Mesendoderm (in vitro differentiated cells): ENCODE measurements at regions not wholly inside any gene's neighbourhood (a gene's known extent, or its start where the extent isn't known, plus 50 kb on each side); places are given as distances from the start of the nearest gene placed in this dataset.

Experiments
- DNase-seq: peaks from one replicate; pipeline ENCODE4 v3.0.0; 2013
- H2AK5ac ChIP-seq: 2 replicates; pipeline ENCODE4 v1.6.1; 2013; ENCODE audit warnings: low read length, inconsistent platforms
- H2BK120ac ChIP-seq: 2 replicates; pipeline ENCODE4 v1.6.1; 2013; ENCODE audit warnings: low read depth, mild to moderate bottlenecking, low read length, moderate library complexity, mixed read lengths
- H2BK15ac ChIP-seq: replicated peaks from 2 replicates; pipeline ENCODE4 v1.6.1; 2013; ENCODE audit warnings: low read depth, mild to moderate bottlenecking, moderate library complexity
- H2BK5ac ChIP-seq: 2 replicates; pipeline ENCODE4 v1.6.1; 2013; ENCODE audit warnings: low read length, inconsistent platforms
- H3K18ac ChIP-seq: 2 replicates; pipeline ENCODE4 v1.6.1; 2013; ENCODE audit warnings: mild to moderate bottlenecking, low read length, mixed read lengths
- H3K23ac ChIP-seq: one replicate; pipeline ENCODE4 v1.6.1; 2013; ENCODE audit warnings: low read length
- H3K27ac ChIP-seq: 2 replicates; pipeline ENCODE4 v1.5.1; 2013; ENCODE audit warnings: low read depth, mild to moderate bottlenecking, inconsistent platforms, low read length, moderate library complexity
- H3K27me3 ChIP-seq: 2 replicates; pipeline ENCODE4 v1.6.1; 2013; ENCODE audit warnings: low read length, control low read depth, mild to moderate bottlenecking, inconsistent platforms; ENCODE audit not compliant: insufficient read depth, poor library complexity
- H3K36me3 ChIP-seq: 2 replicates; pipeline ENCODE4 v1.6.1; 2013; ENCODE audit warnings: low read length, inconsistent platforms; ENCODE audit not compliant: control insufficient read depth, insufficient read depth
- H3K4ac ChIP-seq: one replicate; pipeline ENCODE4 v1.6.1; 2013; ENCODE audit warnings: low read depth, mild to moderate bottlenecking, low read length, moderate library complexity
- H3K4me1 ChIP-seq: 2 replicates; pipeline ENCODE4 v1.6.1; 2013; ENCODE audit warnings: low read depth, low read length, inconsistent platforms; ENCODE audit not compliant: control insufficient read depth
- H3K4me2 ChIP-seq: 2 replicates; pipeline ENCODE4 v1.6.1; 2013; ENCODE audit warnings: low read length
- H3K4me3 ChIP-seq: 2 replicates; pipeline ENCODE4 v1.5.1; 2013; ENCODE audit warnings: mild to moderate bottlenecking, low read length
- H3K56ac ChIP-seq: one replicate; pipeline ENCODE4 v1.6.1; 2013; ENCODE audit warnings: low read length
- H3K79me1 ChIP-seq: 2 replicates; pipeline ENCODE4 v1.6.1; 2013; ENCODE audit warnings: low read length, inconsistent platforms
- H3K79me2 ChIP-seq: 2 replicates; pipeline ENCODE4 v1.6.1; 2013; ENCODE audit warnings: mild to moderate bottlenecking, low read length; ENCODE audit not compliant: control insufficient read depth, insufficient read depth
- H3K9ac ChIP-seq: 2 replicates; pipeline ENCODE4 v1.6.1; 2013; ENCODE audit warnings: low read length, inconsistent platforms
- H4K5ac ChIP-seq: one replicate; pipeline ENCODE4 v1.6.1; 2013; ENCODE audit warnings: low read length
- H4K8ac ChIP-seq: one replicate; pipeline ENCODE4 v1.6.1; 2013; ENCODE audit warnings: low read depth, mild to moderate bottlenecking, control low read depth, low read length, moderate library complexity
- WGBS: extraction: QIAGEN DNeasy Blood & Tissue Kit; methylation state at CpG from one replicate; pipeline ENCODE4 v1.1.7; 2013; ENCODE audit warnings: low lambda C conversion rate, missing lambda C conversion rate; ENCODE audit not compliant: insufficient coverage; ENCODE audit errors: extremely low coverage; 5-methylcytosine and 5-hydroxymethylcytosine counted together

GRCh38 chr18:41128126-41128525 is 826.9 kb upstream of the PIK3C3 start:
- H4K5ac ChIP-seq: no peak overlapping the region
- no peak overlapping the region for H3K18ac ChIP-seq
- H3K27ac ChIP-seq: no peak overlapping the region

GRCh38 chr18:41126541-41127235 is 828.3 kb upstream of the PIK3C3 start:
- Histone ChIP-seq H3K27ac (no peak overlapping the region), H3K27me3 (no peaks in the 10 kb centered on the region), H2BK120ac (no peak overlapping the region)

More at GRCh38 chr18:41128126-41128525, 826.9 kb upstream of the PIK3C3 start:
- H2BK15ac ChIP-seq: no peak overlapping the region
- no peak for DNase-seq
- H3K56ac ChIP-seq: no peak overlapping the region
- H3K9ac ChIP-seq: no peak overlapping the region
- no peaks in the 10 kb centered on the region for H3K36me3 ChIP-seq
- H3K79me2 ChIP-seq: no peaks in the 10 kb centered on the region
- no peak overlapping the region for H4K8ac ChIP-seq
- no peak overlapping the region for H2BK120ac ChIP-seq
- H3K23ac ChIP-seq: no peak overlapping the region
- no peaks in the 10 kb centered on the region for H3K79me1 ChIP-seq
- H3K4me3 ChIP-seq: no peak overlapping the region
- H2BK5ac ChIP-seq: no peak overlapping the region
- H3K4me2 ChIP-seq: no peak overlapping the region
- no peak overlapping the region for H3K4ac ChIP-seq
- H3K27me3 ChIP-seq: no peaks in the 10 kb centered on the region
- H3K4me1 ChIP-seq: no peaks in the 10 kb centered on the region
- no peak overlapping the region for H2AK5ac ChIP-seq

GRCh38 chr18:41121116-41121826 is 833.8 kb upstream of the PIK3C3 start:
- Histone ChIP-seq H3K4me2 (no peak overlapping the region), H2BK15ac (no peak overlapping the region), H4K5ac (no peak overlapping the region), H3K79me1 (no peaks in the 10 kb centered on the region), H3K18ac (no peak overlapping the region), H2AK5ac (no peak overlapping the region), H3K36me3 (no peaks in the 10 kb centered on the region), H3K56ac (no peak overlapping the region), H3K4me3 (no peak overlapping the region), H3K79me2 (no peaks in the 10 kb centered on the region), H2BK120ac (no peak overlapping the region), H3K27me3 (no peaks in the 10 kb centered on the region), H3K27ac (no peak overlapping the region), H4K8ac (no peak overlapping the region), H2BK5ac (no peak overlapping the region), H3K23ac (no peak overlapping the region), H3K4me1 (no peaks in the 10 kb centered on the region), H3K4ac (no peak overlapping the region), H3K9ac (no peak overlapping the region)
- no peak for DNase-seq
- no CpG with 5 or more reads among the region's 4 CpGs for WGBS

More at GRCh38 chr18:41126541-41127235, 828.3 kb upstream of the PIK3C3 start:
- H3K4ac ChIP-seq: no peak overlapping the region
- no peak overlapping the region for H3K4me3 ChIP-seq
- no peak overlapping the region for H3K9ac ChIP-seq
- no peak overlapping the region for H4K5ac ChIP-seq
- WGBS: no CpG with 5 or more reads among the region's 2 CpGs
- no peaks in the 10 kb centered on the region for H3K36me3 ChIP-seq
- no peak overlapping the region for H2BK5ac ChIP-seq
- DNase-seq: no peak
- no peaks in the 10 kb centered on the region for H3K4me1 ChIP-seq
- no peak overlapping the region for H2BK15ac ChIP-seq
- H3K56ac ChIP-seq: no peak overlapping the region
- H3K23ac ChIP-seq: no peak overlapping the region
- H3K4me2 ChIP-seq: no peak overlapping the region
- H3K79me1 ChIP-seq: no peaks in the 10 kb centered on the region
- H3K18ac ChIP-seq: no peak overlapping the region
- no peak overlapping the region for H2AK5ac ChIP-seq
- H3K79me2 ChIP-seq: no peaks in the 10 kb centered on the region
- H4K8ac ChIP-seq: no peak overlapping the region

- H3K18ac ChIP-seq: no peak overlapping the region
- no peak for DNase-seq
- H2BK120ac ChIP-seq: no peak overlapping the region
- no peak overlapping the region for H3K4me3 ChIP-seq
- H3K79me2 ChIP-seq: no peaks in the 10 kb centered on the region
- no CpG with 5 or more reads among the region's 3 CpGs for WGBS
- no peak overlapping the region for H4K5ac ChIP-seq
- no peak overlapping the region for H2BK5ac ChIP-seq
- H3K36me3 ChIP-seq: no peaks in the 10 kb centered on the region
- no peak overlapping the region for H3K4ac ChIP-seq
- no peak overlapping the region for H4K8ac ChIP-seq
- H3K79me1 ChIP-seq: no peaks in the 10 kb centered on the region
- H3K56ac ChIP-seq: no peak overlapping the region
- H3K27me3 ChIP-seq: no peaks in the 10 kb centered on the region
- H2AK5ac ChIP-seq: no peak overlapping the region
- H3K23ac ChIP-seq: no peak overlapping the region
- H3K9ac ChIP-seq: no peak overlapping the region
- H3K4me2 ChIP-seq: no peak overlapping the region
- no peak overlapping the region for H2BK15ac ChIP-seq
- no peaks in the 10 kb centered on the region for H3K4me1 ChIP-seq
- H3K27ac ChIP-seq: no peak overlapping the region
Measured at GRCh38 chr18:41119031-41119430, 836.0 kb upstream of the PIK3C3 start.

GRCh38 chr18:41113885-41114482 is 841.0 kb upstream of the PIK3C3 start:
- Histone ChIP-seq H2AK5ac (no peak overlapping the region), H3K4me2 (no peak overlapping the region), H3K27ac (no peak overlapping the region), H3K27me3 (no peaks in the 10 kb centered on the region), H3K36me3 (no peaks in the 10 kb centered on the region), H3K23ac (no peak overlapping the region), H3K4me3 (no peak overlapping the region), H3K9ac (no peak overlapping the region), H2BK5ac (no peak overlapping the region), H3K79me2 (no peaks in the 10 kb centered on the region), H3K4ac (no peak overlapping the region), H4K8ac (no peak overlapping the region), H3K18ac (no peak overlapping the region), H2BK120ac (no peak overlapping the region), H2BK15ac (no peak overlapping the region), H3K56ac (no peak overlapping the region), H4K5ac (no peak overlapping the region), H3K4me1 (no peaks in the 10 kb centered on the region), H3K79me1 (no peaks in the 10 kb centered on the region)
- no peak for DNase-seq
- no CpG with 5 or more reads among the region's 2 CpGs for WGBS
